Spinal cord (tissue), 9 donors: ENCODE measurements at regions not wholly inside any gene's neighbourhood (a gene's known extent, or its start where the extent isn't known, plus 50 kb on each side); places are given as distances from the start of the nearest gene placed in this dataset.
A peak's percentile ranks its signal among the peaks of the same experiment; 100 is the strongest.
"Not testable (repeated sequence)": the region's sequence is repeated elsewhere in the genome, so short reads cannot be mapped to it uniquely, and the experiment has no call there.

Experiments used
- DNase-seq, 6 donors: peaks; one replicate each; pipeline versions ENCODE4 v3.0.0 to v3.0.0-alpha.2; 2013 to 2015; ENCODE audit warnings: low spot score in 6 of 6, low read depth in 4 of 6
- H3K27ac ChIP-seq: one replicate; pipeline ENCODE4 v1.5.1; 2013; ENCODE audit warnings: low read depth, low read length, control low read depth
- H3K27me3 ChIP-seq: one replicate; pipeline ENCODE4 v1.6.1; 2013; ENCODE audit warnings: low read length; ENCODE audit not compliant: control insufficient read depth, insufficient read depth
- H3K36me3 ChIP-seq: one replicate; pipeline ENCODE4 v1.6.1; 2013; ENCODE audit warnings: low read length; ENCODE audit not compliant: control insufficient read depth, insufficient read depth
- H3K4me1 ChIP-seq: one replicate; pipeline ENCODE4 v1.6.1; 2013; ENCODE audit warnings: low read length; ENCODE audit not compliant: control insufficient read depth, insufficient read depth
- H3K4me3 ChIP-seq: one replicate; pipeline ENCODE4 v1.5.1; 2013; ENCODE audit warnings: low read depth, low read length, control low read depth
- H3K9me3 ChIP-seq: one replicate; pipeline ENCODE4 v1.6.1; 2013; ENCODE audit warnings: low read length; ENCODE audit not compliant: control insufficient read depth, insufficient read depth
- WGBS: methylation state at CpG from one replicate; pipeline ENCODE4 v1.1.5; 2013; ENCODE audit warnings: missing lambda C conversion rate; ENCODE audit not compliant: insufficient coverage; 5-methylcytosine and 5-hydroxymethylcytosine counted together
- donor health status: healthy.

GRCh38 chr2:2791031-2791430, 460.0 kb upstream of the MYT1L start:
- Histone ChIP-seq H3K27me3 (no peaks in the 10 kb centered on the region), H3K36me3 (no peaks in the 10 kb centered on the region), H3K4me1 (peaks cover 20% of the 10 kb centered on the region), H3K4me3 (no peak overlapping the region), H3K27ac (no peak overlapping the region), H3K9me3 (no peaks in the 10 kb centered on the region)
- 96% methylated on average over 11 of the region's 11 CpGs for WGBS
- DNase-seq, result no peak

- Histone ChIP-seq H3K36me3 (no peaks in the 10 kb centered on the region), H3K9me3 (no peaks in the 10 kb centered on the region), H3K27me3 (no peaks in the 10 kb centered on the region), H3K4me3 (no peak overlapping the region), H3K27ac (no peak overlapping the region), H3K4me1 (peaks cover 12% of the 10 kb centered on the region)
- WGBS, result 45% methylated on average over 3 of the region's 3 CpGs
- DNase-seq, result no peak
Observed at GRCh38 chr2:2788076-2788475, 457.0 kb upstream of the MYT1L start.

GRCh38 chr2:2787301-2787907, 456.3 kb upstream of the MYT1L start:
- 60% methylated on average over 19 of the region's 19 CpGs for WGBS

GRCh38 chr2:2782007-2782406, 450.9 kb upstream of the MYT1L start:
- H3K27me3 ChIP-seq, result no peaks in the 10 kb centered on the region
- no peaks in the 10 kb centered on the region for H3K9me3 ChIP-seq
- no peak overlapping the region for H3K27ac ChIP-seq
- no peak for DNase-seq
- no peaks in the 10 kb centered on the region for H3K4me1 ChIP-seq
- no peaks in the 10 kb centered on the region for H3K36me3 ChIP-seq
- no peak overlapping the region for H3K4me3 ChIP-seq
- WGBS, result 76% methylated on average over 7 of the region's 9 CpGs

More at GRCh38 chr2:2787301-2787907, 456.3 kb upstream of the MYT1L start:
- H3K4me1 ChIP-seq, result peaks cover 11% of the 10 kb centered on the region
- no peaks in the 10 kb centered on the region for H3K9me3 ChIP-seq
- H3K27ac ChIP-seq, result no peak overlapping the region
- H3K4me3 ChIP-seq, result no peak overlapping the region
- H3K27me3 ChIP-seq, result no peaks in the 10 kb centered on the region
- H3K36me3 ChIP-seq, result no peaks in the 10 kb centered on the region
- peak in 2 of 6 donors; percentile 52 to 60 for DNase-seq

GRCh38 chr2:2779727-2780126, 448.7 kb upstream of the MYT1L start:
- no peak overlapping the region for H3K4me3 ChIP-seq
- no peaks in the 10 kb centered on the region for H3K27me3 ChIP-seq
- no peaks in the 10 kb centered on the region for H3K36me3 ChIP-seq
- WGBS, result 96% methylated on average over 3 of the region's 3 CpGs
- no peaks in the 10 kb centered on the region for H3K9me3 ChIP-seq
- no peak overlapping the region for H3K27ac ChIP-seq
- no peak for DNase-seq
- H3K4me1 ChIP-seq, result no peaks in the 10 kb centered on the region

GRCh38 chr2:2777876-2778275, 446.8 kb upstream of the MYT1L start:
- Histone ChIP-seq H3K4me3 (no peak overlapping the region), H3K27ac (no peak overlapping the region), H3K9me3 (no peaks in the 10 kb centered on the region), H3K4me1 (peaks cover 4% of the 10 kb centered on the region), H3K27me3 (no peaks in the 10 kb centered on the region), H3K36me3 (no peaks in the 10 kb centered on the region)
- WGBS, result 100% methylated on average over 2 of the region's 2 CpGs
- DNase-seq, result no peak

- H3K27ac ChIP-seq, result no peak overlapping the region
- DNase-seq, result no peak
- H3K4me3 ChIP-seq, result no peak overlapping the region
- H3K9me3 ChIP-seq, result no peaks in the 10 kb centered on the region
- WGBS, result 52% methylated on average over 2 of the region's 2 CpGs
- H3K27me3 ChIP-seq, result no peaks in the 10 kb centered on the region
- no peaks in the 10 kb centered on the region for H3K36me3 ChIP-seq
- peaks cover 4% of the 10 kb centered on the region for H3K4me1 ChIP-seq
Observed at GRCh38 chr2:2777213-2777612, 446.1 kb upstream of the MYT1L start.

- 83% methylated on average over 1 of the region's 2 CpGs for WGBS
- no peak overlapping the region for H3K4me3 ChIP-seq
- H3K36me3 ChIP-seq, result no peaks in the 10 kb centered on the region
- no peaks in the 10 kb centered on the region for H3K27me3 ChIP-seq
- peak in 1 of 6 donors; percentile 39 for DNase-seq
- peaks cover 13% of the 10 kb centered on the region for H3K4me1 ChIP-seq
- H3K9me3 ChIP-seq, result no peaks in the 10 kb centered on the region
- H3K27ac ChIP-seq, result no peak overlapping the region
Observed at GRCh38 chr2:2775018-2775417, 443.9 kb upstream of the MYT1L start.

GRCh38 chr2:2773692-2774091, 442.6 kb upstream of the MYT1L start:
- WGBS, result 91% methylated on average over 7 of the region's 8 CpGs
- no peak overlapping the region for H3K27ac ChIP-seq
- no peaks in the 10 kb centered on the region for H3K27me3 ChIP-seq
- no peak for DNase-seq
- H3K9me3 ChIP-seq, result no peaks in the 10 kb centered on the region
- H3K36me3 ChIP-seq, result no peaks in the 10 kb centered on the region
- H3K4me3 ChIP-seq, result no peak overlapping the region
- peaks cover 23% of the 10 kb centered on the region for H3K4me1 ChIP-seq

- peaks cover 23% of the 10 kb centered on the region for H3K4me1 ChIP-seq
- not testable (repeated sequence) for H3K4me3 ChIP-seq, H3K27me3 ChIP-seq, H3K36me3 ChIP-seq, H3K27ac ChIP-seq, DNase-seq, H3K9me3 ChIP-seq
- 96% methylated on average over 7 of the region's 11 CpGs for WGBS
Observed at GRCh38 chr2:2773080-2773479, 442.0 kb upstream of the MYT1L start.
